ENCODE measurements at regions not wholly inside any gene's neighbourhood (a gene's known extent, or its start where the extent isn't known, plus 50 kb on each side); places are given as distances from the start of the nearest gene placed in this dataset.

- H3K9me3 Mint-ChIP-seq (ENCODE audit: insufficient read depth), result no peaks in the 10 kb centered on the region
- ChIA-PET CTCF (no interaction called here), POLR2A (no interaction called here)
- H4K20me1 ChIP-seq (ENCODE audit: control insufficient read depth, insufficient read depth, low read length, poor library complexity, severe bottlenecking), result no peaks in the 10 kb centered on the region
- no peak overlapping the region for H3K27ac ChIP-seq (ENCODE audit: low read length in 2 of 2)
- H3K27me3 ChIP-seq (replicated peaks in 1 of 4; ENCODE audit: control extremely low read depth in 1 of 4, control insufficient read depth in 3 of 4, insufficient read depth in 4 of 4, low read length in 3 of 4), result no peaks in the 10 kb centered on the region
- no peak overlapping the region for H3K4me3 Mint-ChIP-seq
- H3K36me3 ChIP-seq (replicated peaks in 1 of 2; ENCODE audit: control extremely low read depth in 1 of 2, control insufficient read depth in 1 of 2, extremely low read depth in 1 of 2, insufficient read depth in 2 of 2, low read length in 1 of 2), result no peaks in the 10 kb centered on the region
- no peaks in the 10 kb centered on the region for H3K4me1 ChIP-seq (ENCODE audit: control insufficient read depth in 2 of 2, insufficient read depth in 2 of 2, low read length in 2 of 2)
- H2AFZ ChIP-seq (ENCODE audit: insufficient read depth, low read depth, low read length, poor library complexity, severe bottlenecking), result peak overlapping the region; percentile 27
- no peak overlapping the region for H3K4me2 ChIP-seq (replicated peaks; ENCODE audit: low read depth, low read length, poor library complexity, severe bottlenecking)
- H3K27ac Mint-ChIP-seq, result no peak overlapping the region
- no peaks in the 10 kb centered on the region for H3K27me3 Mint-ChIP-seq
- ATAC-seq (ENCODE audit: low read depth) (no peak), DNase-seq (no peak)
- H3K4me1 Mint-ChIP-seq, result no peaks in the 10 kb centered on the region
- peaks cover 0 to 2% (median 0%) of the 10 kb centered on the region in 3 donors for H3K9me3 ChIP-seq (ENCODE audit: control extremely low read depth in 1 of 3, control insufficient read depth in 2 of 3, insufficient read depth in 1 of 3, low read length in 2 of 3)
- no peak overlapping the region for H3K9ac ChIP-seq (ENCODE audit: low read length)
- intact Hi-C loops (cut with micrococcal nuclease), result no loop called here
- WGBS (ENCODE audit: insufficient coverage), result 0% methylated on average over 1 of the region's 4 CpGs
- H3K79me2 ChIP-seq (ENCODE audit: control insufficient read depth, insufficient read depth, low read length), result no peaks in the 10 kb centered on the region
- no peak overlapping the region for H3K4me3 ChIP-seq (ENCODE audit: control extremely low read depth in 1 of 5, extremely low read depth in 1 of 5, insufficient read depth in 1 of 5, low read depth in 2 of 5, low read length in 4 of 5)
- no peak for TF ChIP-seq EZH2 (IDR thresholded peaks at IDR 0.05; ENCODE audit: borderline replicate concordance, insufficient read depth, low read depth, low read length, poor library complexity, severe bottlenecking)
- TF ChIP-seq, protein P1, sequence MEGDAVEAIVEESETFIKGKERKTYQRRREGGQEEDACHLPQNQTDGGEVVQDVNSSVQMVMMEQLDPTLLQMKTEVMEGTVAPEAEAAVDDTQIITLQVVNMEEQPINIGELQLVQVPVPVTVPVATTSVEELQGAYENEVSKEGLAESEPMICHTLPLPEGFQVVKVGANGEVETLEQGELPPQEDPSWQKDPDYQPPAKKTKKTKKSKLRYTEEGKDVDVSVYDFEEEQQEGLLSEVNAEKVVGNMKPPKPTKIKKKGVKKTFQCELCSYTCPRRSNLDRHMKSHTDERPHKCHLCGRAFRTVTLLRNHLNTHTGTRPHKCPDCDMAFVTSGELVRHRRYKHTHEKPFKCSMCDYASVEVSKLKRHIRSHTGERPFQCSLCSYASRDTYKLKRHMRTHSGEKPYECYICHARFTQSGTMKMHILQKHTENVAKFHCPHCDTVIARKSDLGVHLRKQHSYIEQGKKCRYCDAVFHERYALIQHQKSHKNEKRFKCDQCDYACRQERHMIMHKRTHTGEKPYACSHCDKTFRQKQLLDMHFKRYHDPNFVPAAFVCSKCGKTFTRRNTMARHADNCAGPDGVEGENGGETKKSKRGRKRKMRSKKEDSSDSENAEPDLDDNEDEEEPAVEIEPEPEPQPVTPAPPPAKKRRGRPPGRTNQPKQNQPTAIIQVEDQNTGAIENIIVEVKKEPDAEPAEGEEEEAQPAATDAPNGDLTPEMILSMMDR (IDR thresholded peaks at IDR 0.05), result no peak
Measured at GRCh38 chr7:41035794-41036193, 667.1 kb downstream of the INHBA start.

GRCh38 chr7:41033500-41033899 lies 669.4 kb downstream of the INHBA start:
- H3K4me3 Mint-ChIP-seq, result no peak overlapping the region
- Histone ChIP-seq H3K4me2 (replicated peaks; ENCODE audit: low read depth, low read length, poor library complexity, severe bottlenecking) (no peak overlapping the region), H3K36me3 (replicated peaks in 1 of 2; ENCODE audit: control extremely low read depth in 1 of 2, control insufficient read depth in 1 of 2, extremely low read depth in 1 of 2, insufficient read depth in 2 of 2, low read length in 1 of 2) (no peaks in the 10 kb centered on the region), H3K4me1 (ENCODE audit: control insufficient read depth in 2 of 2, insufficient read depth in 2 of 2, low read length in 2 of 2) (no peaks in the 10 kb centered on the region), H2AFZ (ENCODE audit: insufficient read depth, low read depth, low read length, poor library complexity, severe bottlenecking) (no peak overlapping the region), H3K79me2 (ENCODE audit: control insufficient read depth, insufficient read depth, low read length) (no peaks in the 10 kb centered on the region), H3K27ac (ENCODE audit: low read length in 2 of 2) (no peak overlapping the region), H3K4me3 (ENCODE audit: control extremely low read depth in 1 of 5, extremely low read depth in 1 of 5, insufficient read depth in 1 of 5, low read depth in 2 of 5, low read length in 4 of 5) (no peak overlapping the region), H3K27me3 (replicated peaks in 1 of 4; ENCODE audit: control extremely low read depth in 1 of 4, control insufficient read depth in 3 of 4, insufficient read depth in 4 of 4, low read length in 3 of 4) (no peaks in the 10 kb centered on the region), H3K9me3 (ENCODE audit: control extremely low read depth in 1 of 3, control insufficient read depth in 2 of 3, insufficient read depth in 1 of 3, low read length in 2 of 3) (no peaks in the 10 kb centered on the region), H3K9ac (ENCODE audit: low read length) (no peak overlapping the region), H4K20me1 (ENCODE audit: control insufficient read depth, insufficient read depth, low read length, poor library complexity, severe bottlenecking) (no peaks in the 10 kb centered on the region)
- DNase-seq (no peak), ATAC-seq (ENCODE audit: low read depth) (no peak)
- ChIA-PET POLR2A (no interaction called here), CTCF (no interaction called here)
- TF ChIP-seq, protein P1 (IDR thresholded peaks at IDR 0.05), result no peak
- no peak for TF ChIP-seq EZH2 (IDR thresholded peaks at IDR 0.05; ENCODE audit: borderline replicate concordance, insufficient read depth, low read depth, low read length, poor library complexity, severe bottlenecking)
- no peaks in the 10 kb centered on the region for H3K9me3 Mint-ChIP-seq (ENCODE audit: insufficient read depth)
- no peaks in the 10 kb centered on the region for H3K4me1 Mint-ChIP-seq
- intact Hi-C loops (cut with micrococcal nuclease), result no loop called here
- H3K27ac Mint-ChIP-seq, result no peak overlapping the region
- no peaks in the 10 kb centered on the region for H3K27me3 Mint-ChIP-seq
- WGBS (ENCODE audit: insufficient coverage), result 90% methylated on average over 1 of the region's 1 CpG
